ENCODE measurements at regions not wholly inside any gene's neighbourhood (a gene's known extent, or its start where the extent isn't known, plus 50 kb on each side); places are given as distances from the start of the nearest gene placed in this dataset.
A peak's percentile ranks its signal among the peaks of the same experiment; 100 is the strongest.
"Not testable (repeated sequence)": the region's sequence is repeated elsewhere in the genome, so short reads cannot be mapped to it uniquely, and the experiment has no call there.

- no peak for DNase-seq
These were observed 597.9 kb downstream of the COL12A1 start for GRCh38 chr6:74607934-74608333.

GRCh38 chr6:74607468-74607867 is 598.4 kb downstream of the COL12A1 start:
- no peak for DNase-seq

- DNase-seq = no peak
These were observed 599.2 kb downstream of the COL12A1 start for GRCh38 chr6:74606582-74607071.

- DNase-seq = no peak
These were observed 599.8 kb downstream of the COL12A1 start for GRCh38 chr6:74605922-74606581.

GRCh38 chr6:74604279-74604678 is 601.6 kb downstream of the COL12A1 start:
- no peak for DNase-seq

- DNase-seq = no peak
These were observed 602.4 kb downstream of the COL12A1 start for GRCh38 chr6:74603322-74604076.

- no peak for DNase-seq
These were observed 603.6 kb downstream of the COL12A1 start for GRCh38 chr6:74602206-74602605.

GRCh38 chr6:74598462-74599393 is 607.1 kb downstream of the COL12A1 start:
- DNase-seq = no peak

- no peak for DNase-seq
These were observed 608.0 kb downstream of the COL12A1 start for GRCh38 chr6:74597840-74598239.

GRCh38 chr6:74597266-74597665 is 608.6 kb downstream of the COL12A1 start:
- DNase-seq = no peak

- DNase-seq = no peak
These were observed 609.3 kb downstream of the COL12A1 start for GRCh38 chr6:74596588-74596987.

- DNase-seq = not testable (repeated sequence)
These were observed 611.5 kb downstream of the COL12A1 start for GRCh38 chr6:74594350-74594749.

- DNase-seq = no peak
These were observed 617.6 kb downstream of the COL12A1 start for GRCh38 chr6:74588094-74588832.

- DNase-seq = peak; percentile 62
These were observed 618.5 kb downstream of the COL12A1 start for GRCh38 chr6:74587386-74587785.

- no peak for DNase-seq
These were observed 620.1 kb downstream of the COL12A1 start for GRCh38 chr6:74585753-74586152.

- no peak for DNase-seq
These were observed 624.2 kb downstream of the COL12A1 start for GRCh38 chr6:74581681-74582080.

GRCh38 chr6:74579794-74580193 is 626.1 kb downstream of the COL12A1 start:
- no peak for DNase-seq

GRCh38 chr6:74579047-74579446 is 626.8 kb downstream of the COL12A1 start:
- no peak for DNase-seq

GRCh38 chr6:74578339-74578738 is 627.5 kb downstream of the COL12A1 start:
- no peak for DNase-seq

GRCh38 chr6:74577619-74578018 is 628.2 kb downstream of the COL12A1 start:
- no peak for DNase-seq

GRCh38 chr6:74574794-74575193 is 631.1 kb downstream of the COL12A1 start:
- DNase-seq = no peak

GRCh38 chr6:74573613-74574012 is 632.2 kb downstream of the COL12A1 start:
- DNase-seq = no peak

- no peak for DNase-seq
These were observed 635.8 kb downstream of the COL12A1 start for GRCh38 chr6:74570044-74570443.

Data from islet precursor cell (in vitro differentiated cells).